MM.1S (cell line): ENCODE measurements at regions not wholly inside any gene's neighbourhood (a gene's known extent, or its start where the extent isn't known, plus 50 kb on each side); places are given as distances from the start of the nearest gene placed in this dataset.

Experiments
- DNase-seq: peaks from one replicate; pipeline ENCODE4 v3.0.0-alpha.2; 2015
- H2AFZ ChIP-seq: fragments of 300-600 bp; sonication (generic); 2 replicates; pipeline ENCODE4 v1.6.0; 2016; ENCODE audit warnings: antibody characterized with exemption, low read length
- H3F3A ChIP-seq: fragments of 300-600 bp; sonication (generic); 2 replicates; pipeline ENCODE4 v1.6.1; 2016; ENCODE audit warnings: mild to moderate bottlenecking, antibody characterized with exemption, low read length, moderate library complexity, mixed read lengths; ENCODE audit not compliant: insufficient read depth
- H3K27ac ChIP-seq: fragments of 300-600 bp; sonication (generic); 2 replicates; pipeline ENCODE4 v1.5.1; 2016; ENCODE audit warnings: mild to moderate bottlenecking, low read length
- H3K27me3 ChIP-seq: fragments of 300-600 bp; sonication (generic); replicated peaks from 2 replicates; pipeline ENCODE4 v1.6.0; 2016; ENCODE audit warnings: low read length; ENCODE audit not compliant: insufficient read depth
- H3K36me3 ChIP-seq: fragments of 300-600 bp; sonication (generic); replicated peaks from 2 replicates; pipeline ENCODE4 v1.6.1; 2016; ENCODE audit warnings: mild to moderate bottlenecking, low read length, mixed read lengths; ENCODE audit not compliant: insufficient read depth
- H3K4me1 ChIP-seq: fragments of 300-600 bp; sonication (generic); 2 replicates; pipeline ENCODE4 v1.6.1; 2016; ENCODE audit warnings: low read length, mixed read lengths
- H3K4me2 ChIP-seq: fragments of 300-600 bp; sonication (generic); 2 replicates; pipeline ENCODE4 v1.6.0; 2016; ENCODE audit warnings: low read depth, low read length
- H3K4me3 ChIP-seq: fragments of 300-600 bp; sonication (generic); 2 replicates; pipeline ENCODE4 v1.5.1; 2016; ENCODE audit warnings: low read length, mixed read lengths
- H3K79me2 ChIP-seq: fragments of 300-600 bp; sonication (generic); 2 replicates; pipeline ENCODE4 v1.6.1; 2016; ENCODE audit warnings: mixed run types, low read length, mixed read lengths
- H3K9ac ChIP-seq: fragments of 300-600 bp; sonication (generic); 2 replicates; pipeline ENCODE4 v1.6.1; 2016; ENCODE audit warnings: low read length, mixed read lengths
- H3K9me2 ChIP-seq: fragments of 300-600 bp; sonication (generic); replicated peaks from 2 replicates; pipeline ENCODE4 v1.6.1; 2016; ENCODE audit warnings: mild to moderate bottlenecking, low read length, mixed read lengths; ENCODE audit not compliant: insufficient read depth
- H3K9me3 ChIP-seq: fragments of 300-600 bp; sonication (generic); replicated peaks from 2 replicates; pipeline ENCODE4 v1.6.1; 2016; ENCODE audit warnings: mild to moderate bottlenecking, low read length, mixed read lengths; ENCODE audit not compliant: insufficient read depth
- H4K20me1 ChIP-seq: fragments of 300-600 bp; sonication (generic); 2 replicates; pipeline ENCODE4 v1.6.1; 2016; ENCODE audit warnings: mild to moderate bottlenecking, low read length, moderate library complexity, mixed read lengths; ENCODE audit not compliant: insufficient read depth
- CTCF ChIP-seq: fragments of 300-600 bp; sonication (generic); IDR thresholded peaks from 2 replicates; pipeline ENCODE4 v1.5.1; 2016; ENCODE audit warnings: antibody characterized with exemption, low read length, mixed read lengths
- EZH2 ChIP-seq: fragments of 300-600 bp; sonication (generic); optimal IDR thresholded peaks from 2 replicates; pipeline ENCODE3; 2017; ENCODE audit warnings: low read depth, mild to moderate bottlenecking, antibody characterized with exemption, low read length, mixed read lengths
- EZH2phosphoT487 ChIP-seq: fragments of 300-600 bp; sonication (generic); IDR thresholded peaks from 2 replicates; pipeline ENCODE4 v1.6.1; 2018; ENCODE audit warnings: antibody characterized with exemption, low read length

- Histone ChIP-seq H3K9me2 (no peaks in the 10 kb centered on the region), H2AFZ (no peak overlapping the region)
- TF ChIP-seq EZH2phosphoT487 = no peak
- TF ChIP-seq CTCF = no peak
- TF ChIP-seq EZH2 = no peak
Observed at GRCh38 chr14:71228711-71229110, 321.5 kb downstream of the PCNX1 start.

GRCh38 chr14:71229875-71230274 lies 322.6 kb downstream of the PCNX1 start:
- no peak for TF ChIP-seq CTCF
- no peak for TF ChIP-seq EZH2
- TF ChIP-seq EZH2phosphoT487 = no peak
- Histone ChIP-seq H3K9me3 (no peaks in the 10 kb centered on the region), H3F3A (no peaks in the 10 kb centered on the region), H3K9ac (no peak overlapping the region), H3K4me3 (no peak overlapping the region), H3K27ac (no peak overlapping the region), H3K4me1 (no peaks in the 10 kb centered on the region), H3K4me2 (no peak overlapping the region), H2AFZ (no peak overlapping the region), H4K20me1 (no peaks in the 10 kb centered on the region), H3K79me2 (no peaks in the 10 kb centered on the region), H3K27me3 (no peaks in the 10 kb centered on the region), H3K36me3 (no peaks in the 10 kb centered on the region), H3K9me2 (no peaks in the 10 kb centered on the region)
- DNase-seq = no peak

More at GRCh38 chr14:71228711-71229110, 321.5 kb downstream of the PCNX1 start:
- Histone ChIP-seq H3K27ac (no peak overlapping the region), H3K79me2 (no peaks in the 10 kb centered on the region), H3K4me2 (no peak overlapping the region), H3K4me1 (no peaks in the 10 kb centered on the region), H4K20me1 (no peaks in the 10 kb centered on the region), H3K4me3 (no peak overlapping the region), H3F3A (no peaks in the 10 kb centered on the region), H3K36me3 (no peaks in the 10 kb centered on the region), H3K9me3 (no peaks in the 10 kb centered on the region), H3K9ac (no peak overlapping the region), H3K27me3 (no peaks in the 10 kb centered on the region)
- DNase-seq = no peak

GRCh38 chr14:71230897-71231296 lies 323.6 kb downstream of the PCNX1 start:
- Histone ChIP-seq H3K4me3 (no peak overlapping the region), H3K27me3 (no peaks in the 10 kb centered on the region), H3K79me2 (no peaks in the 10 kb centered on the region), H3K27ac (no peak overlapping the region), H2AFZ (no peak overlapping the region), H4K20me1 (no peaks in the 10 kb centered on the region), H3K4me1 (no peaks in the 10 kb centered on the region), H3K9me2 (no peaks in the 10 kb centered on the region), H3K4me2 (no peak overlapping the region), H3K9me3 (no peaks in the 10 kb centered on the region), H3K9ac (no peak overlapping the region), H3F3A (no peaks in the 10 kb centered on the region), H3K36me3 (no peaks in the 10 kb centered on the region)
- TF ChIP-seq EZH2 (no peak), EZH2phosphoT487 (no peak), CTCF (no peak)
- DNase-seq = no peak
